ENCODE measurements at regions not wholly inside any gene's neighbourhood (a gene's known extent, or its start where the extent isn't known, plus 50 kb on each side); places are given as distances from the start of the nearest gene placed in this dataset.
A peak's percentile ranks its signal among the peaks of the same experiment; 100 is the strongest.
"Not testable (repeated sequence)": the region's sequence is repeated elsewhere in the genome, so short reads cannot be mapped to it uniquely, and the experiment has no call there.

DNA sequence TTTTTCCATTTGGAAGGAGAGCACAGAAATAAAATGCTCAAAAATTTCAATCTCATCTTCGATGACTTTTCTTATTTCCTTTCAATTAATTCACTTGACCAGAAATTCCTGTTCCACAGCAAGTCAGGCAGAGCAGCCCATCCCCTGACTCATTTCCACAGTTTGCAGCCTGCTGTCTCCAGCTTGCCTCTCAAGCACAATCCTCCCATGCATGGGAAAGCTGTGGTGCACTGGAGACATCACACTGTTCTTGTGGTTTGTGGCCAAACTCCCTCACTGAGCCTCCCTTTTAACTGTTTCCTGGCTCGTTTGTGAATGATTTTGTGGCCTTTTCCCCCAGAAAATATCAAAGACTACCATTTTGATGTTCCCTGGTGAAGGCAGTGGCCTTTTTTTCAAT lies 114.0 kb upstream of the ENPEP start:
- DNase-seq (ENCODE audit: low read depth), result no peak

- no peak for DNase-seq (ENCODE audit: low read depth)
These were observed 116.9 kb upstream of the ENPEP start for GRCh38 chr4:110359076-110359475.

DNA sequence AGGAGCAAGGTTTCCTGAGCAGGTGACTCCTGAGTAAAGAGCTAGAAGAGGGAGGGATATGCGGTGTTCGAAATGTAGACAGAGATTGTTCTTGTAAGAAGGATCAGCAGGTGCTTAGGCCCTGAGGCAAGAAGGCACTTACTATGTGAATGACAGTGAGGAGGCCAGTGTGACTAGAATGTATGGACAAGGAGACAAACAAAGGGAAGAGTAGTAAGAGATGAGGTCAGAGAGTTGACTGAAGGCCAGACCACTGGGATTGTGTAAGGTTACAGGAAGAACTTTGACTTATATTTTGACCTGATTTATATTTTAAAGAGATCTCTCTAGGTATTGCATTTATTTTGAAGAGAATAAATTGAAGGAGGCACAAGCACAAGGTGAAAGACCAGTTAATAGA lies 118.4 kb upstream of the ENPEP start:
- no peak for DNase-seq (ENCODE audit: low read depth)

DNA sequence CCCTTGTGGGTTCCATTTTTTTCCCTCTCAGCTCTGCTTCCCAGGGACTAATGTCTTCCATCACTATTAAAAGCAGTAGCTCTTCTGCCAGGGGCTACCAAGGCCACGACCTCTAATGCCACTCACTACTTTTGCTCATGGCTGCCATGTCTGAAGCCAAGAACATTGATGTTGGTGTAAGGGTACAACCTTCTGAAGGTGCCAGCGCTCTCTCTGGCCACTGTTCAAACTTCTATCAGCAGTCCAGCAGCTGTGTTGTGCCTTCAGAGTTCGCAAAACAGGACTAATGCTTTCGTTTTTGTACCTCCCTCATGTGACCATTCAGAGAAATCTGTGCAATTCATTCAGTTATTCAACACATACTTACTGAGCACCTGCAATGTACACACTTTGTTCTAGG lies 121.5 kb upstream of the ENPEP start:
- DNase-seq (ENCODE audit: low read depth), result no peak

GRCh38 chr4:110352670-110353442 lies 123.1 kb upstream of the ENPEP start:
- DNase-seq (ENCODE audit: low read depth), result no peak

DNA sequence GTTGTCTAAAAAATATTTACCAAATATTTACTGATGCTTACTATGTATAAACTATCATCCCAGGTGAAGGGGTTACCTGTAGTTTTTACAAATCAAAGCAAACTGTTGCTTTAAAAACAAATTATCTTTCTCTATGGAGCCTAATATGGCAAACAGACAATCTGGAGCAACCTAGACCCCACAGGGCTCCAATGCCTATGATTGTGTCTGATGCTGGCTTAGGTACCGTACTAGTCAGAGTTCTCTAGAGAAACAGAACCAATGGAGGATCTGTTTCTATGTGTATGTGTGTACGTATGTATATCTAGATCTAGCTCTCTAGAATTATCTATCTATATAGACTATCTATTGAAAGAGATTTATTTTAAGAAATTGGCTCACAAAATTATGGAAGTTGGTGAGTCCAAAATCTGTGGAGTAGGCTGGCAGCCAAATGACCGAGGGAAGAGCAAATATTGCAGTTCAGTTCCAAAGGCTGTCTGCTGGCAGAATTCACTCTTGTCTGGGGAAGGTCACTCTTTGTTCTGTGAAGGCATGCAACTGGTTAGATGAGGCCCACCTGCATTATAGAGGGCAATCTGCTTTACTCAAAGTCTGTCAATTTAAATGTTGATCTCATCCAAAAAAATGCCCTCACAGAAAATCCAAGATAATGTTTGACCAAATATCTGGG lies 127.1 kb upstream of the ENPEP start:
- no peak for DNase-seq (ENCODE audit: low read depth)

DNA sequence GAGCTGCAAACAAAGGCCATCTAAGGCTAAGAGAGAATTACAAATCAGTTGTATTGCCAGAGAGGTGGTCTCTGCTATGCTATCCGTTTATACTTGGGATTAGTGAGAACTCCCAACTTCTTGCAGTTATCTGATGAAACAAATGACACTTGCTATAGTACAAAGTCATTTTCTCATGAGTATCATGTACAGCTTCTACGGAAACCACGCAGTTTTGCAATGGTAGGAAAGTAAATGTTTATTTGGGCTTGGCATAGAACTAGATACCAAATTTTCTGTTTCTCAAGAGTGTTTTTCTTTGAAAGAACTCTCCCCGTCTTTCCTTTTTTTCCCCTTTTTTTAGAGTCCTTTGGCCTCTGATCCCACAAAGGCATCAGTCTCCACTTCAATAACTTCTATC lies 128.2 kb upstream of the ENPEP start:
- no peak for DNase-seq (ENCODE audit: low read depth)

DNA sequence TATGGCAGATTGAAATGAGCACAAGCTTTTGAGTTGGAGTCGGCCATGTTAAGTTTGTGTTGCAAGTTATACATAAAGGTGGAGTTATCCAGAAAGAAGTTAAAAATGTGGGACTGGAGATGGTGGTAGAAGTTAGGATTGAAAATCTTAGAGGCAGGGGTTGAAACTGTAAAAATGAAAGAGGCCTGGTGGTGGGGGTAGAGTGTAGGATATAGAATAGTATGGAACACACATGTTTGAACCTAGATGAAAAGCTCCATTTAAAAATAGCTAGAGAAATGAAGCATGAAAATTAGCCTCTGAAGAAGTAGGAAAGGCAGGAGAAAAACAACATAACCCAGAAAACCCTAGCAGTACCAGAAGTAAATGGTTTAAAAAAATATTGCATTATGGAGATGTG lies 131.8 kb upstream of the ENPEP start:
- DNase-seq (ENCODE audit: low read depth), result no peak

- DNase-seq (ENCODE audit: low read depth), result no peak
These were observed 132.4 kb upstream of the ENPEP start for GRCh38 chr4:110343534-110343933.

DNA sequence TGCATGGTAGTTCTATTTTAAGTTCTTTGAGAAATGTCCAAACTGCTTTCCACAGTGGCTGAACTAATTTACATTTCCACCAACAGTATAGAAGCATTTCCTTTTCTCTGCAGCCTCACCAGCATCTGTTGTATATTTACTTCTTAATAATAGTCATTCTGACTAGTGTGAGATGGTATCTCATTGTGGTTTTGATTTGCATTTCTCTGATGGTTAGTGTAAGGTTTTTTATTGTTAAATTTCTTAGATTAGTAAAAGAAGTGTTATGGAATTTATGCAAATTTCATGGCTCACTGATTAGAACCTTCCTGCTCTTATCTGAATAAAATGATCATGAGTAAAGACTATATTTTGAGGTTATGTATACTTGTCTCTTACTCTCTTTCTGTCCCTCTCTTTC lies 134.8 kb upstream of the ENPEP start:
- DNase-seq (ENCODE audit: low read depth), result not testable (repeated sequence)

DNA sequence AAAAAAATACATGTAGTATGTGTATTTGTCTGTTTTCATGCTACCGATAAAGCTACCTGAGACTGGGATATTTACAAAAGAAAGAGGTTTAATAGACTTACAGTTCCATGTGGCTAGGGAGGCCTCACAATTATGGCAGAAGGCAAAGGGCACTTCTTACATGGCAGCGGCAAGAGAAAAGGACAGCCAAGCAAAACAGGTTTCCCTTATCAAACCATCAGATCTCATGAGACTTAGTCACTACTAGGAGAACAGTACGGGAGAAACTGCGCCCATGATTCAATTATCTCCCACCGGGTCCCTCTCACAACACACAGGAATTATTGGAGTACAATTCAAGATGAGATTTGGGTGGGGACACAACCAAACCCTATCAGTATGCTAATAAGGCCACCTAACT lies 137.0 kb upstream of the ELOVL6 start:
- no peak for DNase-seq (ENCODE audit: low read depth)

GRCh38 chr4:110332483-110332882 lies 134.1 kb upstream of the ELOVL6 start:
- DNase-seq (ENCODE audit: low read depth), result no peak

- DNase-seq (ENCODE audit: low read depth), result not testable (repeated sequence)
These were observed 128.0 kb upstream of the ELOVL6 start for GRCh38 chr4:110326426-110326825.

- no peak for DNase-seq (ENCODE audit: low read depth)
These were observed 112.4 kb upstream of the ELOVL6 start for GRCh38 chr4:110310795-110311194.

- DNase-seq (ENCODE audit: low read depth), result peak; percentile 10
These were observed 111.3 kb upstream of the ELOVL6 start for GRCh38 chr4:110309675-110310074.

DNA sequence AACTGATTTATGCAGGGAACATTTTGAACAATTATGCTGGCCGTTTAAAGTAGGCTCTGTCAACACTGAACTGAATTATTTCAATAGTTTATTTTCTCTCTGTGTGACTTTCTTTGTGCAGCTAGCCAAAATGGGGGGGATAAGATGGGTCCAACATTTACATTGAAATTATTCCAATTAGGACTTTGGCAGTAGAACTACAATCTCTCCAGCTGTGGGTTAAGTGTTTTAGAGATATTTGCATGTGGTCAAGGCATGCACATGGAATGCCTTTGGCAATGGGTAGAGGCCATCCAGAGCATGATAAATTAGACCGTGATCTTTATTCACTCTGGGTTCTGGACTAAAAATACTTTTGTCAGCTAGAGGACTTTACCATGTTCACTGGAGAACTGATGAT lies 107.9 kb upstream of the ELOVL6 start:
- DNase-seq (ENCODE audit: low read depth), result no peak

GRCh38 chr4:110305455-110305854 lies 107.0 kb upstream of the ELOVL6 start:
- no peak for DNase-seq (ENCODE audit: low read depth)

- no peak for DNase-seq (ENCODE audit: low read depth)
These were observed 98.5 kb upstream of the ELOVL6 start for GRCh38 chr4:110296892-110297291.

DNA sequence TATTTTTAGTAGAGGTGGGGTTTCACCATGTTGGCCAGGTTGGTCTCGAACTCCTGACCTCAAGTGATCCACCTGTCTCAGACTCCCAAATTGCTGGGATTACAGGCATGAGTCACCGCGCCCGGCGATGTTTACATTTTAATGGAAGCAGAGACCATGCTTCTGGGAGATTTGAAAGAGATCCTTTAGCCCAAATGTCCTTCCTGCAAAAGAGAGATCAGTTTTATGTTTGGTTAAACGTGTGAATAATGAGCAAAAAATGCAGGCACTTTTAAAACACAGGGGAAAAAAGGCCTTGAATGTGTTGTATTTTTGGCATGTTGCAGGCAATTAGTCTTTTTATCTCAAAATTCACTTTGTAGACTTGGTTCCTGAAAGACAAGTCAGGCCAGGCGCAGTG lies 95.8 kb upstream of the ELOVL6 start:
- no peak for DNase-seq (ENCODE audit: low read depth)

- DNase-seq (ENCODE audit: low read depth), result no peak
These were observed 94.8 kb upstream of the ELOVL6 start for GRCh38 chr4:110292994-110293744.

DNA sequence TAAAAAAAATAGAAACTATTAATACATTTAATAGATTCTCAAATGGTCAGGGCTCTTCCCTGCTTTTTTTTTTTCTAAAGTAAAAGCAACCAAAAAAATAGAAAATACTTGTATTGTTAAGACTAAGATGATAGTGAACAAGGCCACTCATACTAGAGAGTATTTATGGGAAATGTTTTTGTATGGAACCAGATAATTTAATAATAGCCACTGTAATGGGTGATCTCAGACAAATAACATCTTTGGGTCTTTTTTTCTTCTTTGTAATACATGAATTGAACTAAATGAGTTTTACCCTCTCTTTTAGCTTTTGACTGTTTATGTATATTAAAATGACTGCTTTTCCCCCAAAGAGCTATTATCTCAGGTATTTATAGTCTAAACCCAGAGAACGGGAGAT lies 92.1 kb upstream of the ELOVL6 start:
- no peak for DNase-seq (ENCODE audit: low read depth)

DNA sequence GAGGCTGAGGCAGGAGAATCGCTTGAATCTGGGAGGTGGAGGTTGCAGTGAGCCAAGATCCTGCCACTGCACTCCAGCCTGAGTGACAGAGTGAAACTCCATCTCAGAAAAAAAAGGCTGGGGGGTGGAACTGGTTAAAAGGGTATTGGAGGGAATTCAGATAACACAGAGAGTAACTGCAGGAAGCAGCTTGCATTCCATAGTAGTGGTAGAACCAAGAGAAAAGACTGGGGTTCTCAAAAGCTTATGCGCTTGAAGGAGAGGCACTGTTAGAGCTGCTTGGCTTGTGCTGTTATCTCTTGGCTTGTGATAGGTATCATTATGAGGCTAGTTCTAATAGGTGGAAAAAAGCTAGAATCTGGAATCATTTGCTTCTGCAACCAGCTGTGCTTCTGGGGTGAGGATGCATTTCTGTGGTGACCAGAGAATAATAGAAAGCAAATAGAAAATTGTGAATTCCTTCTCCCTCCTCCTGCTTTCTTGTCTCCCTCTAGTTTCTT lies 91.2 kb upstream of the ELOVL6 start:
- no peak for DNase-seq (ENCODE audit: low read depth)

- peak; percentile 37 for DNase-seq (ENCODE audit: low read depth)
These were observed 88.7 kb upstream of the ELOVL6 start for GRCh38 chr4:110287130-110287529.

Data from HS-5 (cell line).